ENCODE measurements at regions not wholly inside any gene's neighbourhood (a gene's known extent, or its start where the extent isn't known, plus 50 kb on each side); places are given as distances from the start of the nearest gene placed in this dataset.

GRCh38 chr10:129322933-129323820 is 143.9 kb upstream of the MGMT start:
- H3K36me3 Mint-ChIP-seq (ENCODE audit: low read depth) = no peaks in the 10 kb centered on the region; the same call in 1 of the 2 replicates
- H3K4me1 Mint-ChIP-seq (ENCODE audit: low read depth) = no peaks in the 10 kb centered on the region
- H3K27me3 Mint-ChIP-seq (ENCODE audit: insufficient read depth) = no peaks in the 10 kb centered on the region; the same call in 1 of the 2 replicates
- no peak overlapping the region for H3K27ac Mint-ChIP-seq
- H3K4me3 Mint-ChIP-seq = no peak overlapping the region
- no peak for DNase-seq
- H3K9me3 Mint-ChIP-seq = peaks cover 46% of the 10 kb centered on the region
- TF ChIP-seq CTCF (IDR thresholded peaks at IDR 0.05) = no peak

GRCh38 chr10:129323879-129324278 is 143.2 kb upstream of the MGMT start:
- Mint-ChIP-seq H3K4me3 (no peak overlapping the region), H3K9me3 (peaks cover 48% of the 10 kb centered on the region), H3K36me3 (ENCODE audit: low read depth) (no peaks in the 10 kb centered on the region; the same call in 1 of the 2 replicates), H3K27ac (no peak overlapping the region), H3K27me3 (ENCODE audit: insufficient read depth) (no peaks in the 10 kb centered on the region; the same call in 1 of the 2 replicates), H3K4me1 (ENCODE audit: low read depth) (no peaks in the 10 kb centered on the region)
- TF ChIP-seq CTCF (IDR thresholded peaks at IDR 0.05) = no peak
- no peak for DNase-seq

GRCh38 chr10:129325893-129326292 is 141.1 kb upstream of the MGMT start:
- H3K9me3 Mint-ChIP-seq = peaks cover 51% of the 10 kb centered on the region
- no peaks in the 10 kb centered on the region; the same call in none of the 2 replicates for H3K27me3 Mint-ChIP-seq (ENCODE audit: insufficient read depth)
- DNase-seq = no peak
- H3K27ac Mint-ChIP-seq = no peak overlapping the region
- H3K4me1 Mint-ChIP-seq (ENCODE audit: low read depth) = no peaks in the 10 kb centered on the region
- H3K4me3 Mint-ChIP-seq = no peak overlapping the region
- TF ChIP-seq CTCF (IDR thresholded peaks at IDR 0.05) = no peak
- 0 out of 2 replicates have a peak, but pooled peaks cover 3% of the 10 kb centered on the region for H3K36me3 Mint-ChIP-seq (ENCODE audit: low read depth)

- Mint-ChIP-seq H3K4me1 (ENCODE audit: low read depth) (no peaks in the 10 kb centered on the region), H3K27me3 (ENCODE audit: insufficient read depth) (no peaks in the 10 kb centered on the region; the same call in 1 of the 2 replicates), H3K9me3 (peaks cover 59% of the 10 kb centered on the region), H3K36me3 (ENCODE audit: low read depth) (0 out of 2 replicates have a peak, but pooled peaks cover 7% of the 10 kb centered on the region), H3K4me3 (no peak overlapping the region), H3K27ac (no peak overlapping the region)
- DNase-seq = no peak
- TF ChIP-seq CTCF (IDR thresholded peaks at IDR 0.05) = no peak
Observed at GRCh38 chr10:129328546-129328945, 138.5 kb upstream of the MGMT start.

GRCh38 chr10:129329385-129330055 is 137.5 kb upstream of the MGMT start:
- H3K27me3 Mint-ChIP-seq (ENCODE audit: insufficient read depth) = peaks cover 1% of the 10 kb centered on the region; the same call in 1 of the 2 replicates
- H3K4me1 Mint-ChIP-seq (ENCODE audit: low read depth) = no peaks in the 10 kb centered on the region
- no peak for DNase-seq
- TF ChIP-seq CTCF (IDR thresholded peaks at IDR 0.05) = no peak
- 0 out of 2 replicates have a peak, but pooled peaks cover 7% of the 10 kb centered on the region for H3K36me3 Mint-ChIP-seq (ENCODE audit: low read depth)
- H3K9me3 Mint-ChIP-seq = peaks cover 65% of the 10 kb centered on the region
- H3K4me3 Mint-ChIP-seq = no peak overlapping the region
- no peak overlapping the region for H3K27ac Mint-ChIP-seq

All from HFFc6 (cell line).